GM12878 (cell line): ENCODE measurements at regions not wholly inside any gene's neighbourhood (a gene's known extent, or its start where the extent isn't known, plus 50 kb on each side); places are given as distances from the start of the nearest gene placed in this dataset.

Source experiments
- CUX1 ChIP-seq: IDR thresholded peaks from 2 replicates; pipeline ENCODE4 v1.6.1; 2012; ENCODE audit warnings: improper control_type of control experiment, low read depth, low read length; ENCODE audit not compliant: insufficient replicate concordance
- HSF1 ChIP-seq: fragments of 150-350 bp; IDR thresholded peaks from 2 replicates; pipeline ENCODE4 v1.6.1; 2014; ENCODE audit warnings: mild to moderate bottlenecking, low read depth, low read length
- MYB ChIP-seq: fragments of 150-350 bp; IDR thresholded peaks from 2 replicates; pipeline ENCODE4 v1.6.1; 2014; ENCODE audit warnings: mild to moderate bottlenecking, low read depth, low read length, borderline replicate concordance
- STAT3 ChIP-seq: IDR thresholded peaks from 2 replicates; pipeline ENCODE4 v1.6.1; 2011; ENCODE audit warnings: low read depth, low read length, improper control_type of control experiment
- TF ChIP-seq, protein P1 (sequence below): fragments of 450-650 bp; IDR thresholded peaks from 2 replicates; pipeline ENCODE4 v1.6.1; 2017; ENCODE audit warnings: mild to moderate bottlenecking
- TF ChIP-seq, protein P2 (sequence below), 3 experiments: IDR thresholded peaks in 2 of 3; conservative IDR thresholded peaks in 1 of 3; 2 replicates each; pipeline ENCODE4 v1.5.1; 2011; ENCODE audit warnings: low read depth in 3 of 3, low read length in 3 of 3, mild to moderate bottlenecking in 3 of 3, control low read depth in 2 of 3, moderate library complexity in 2 of 3, inconsistent platforms in 1 of 3, mixed read lengths in 1 of 3; ENCODE audit not compliant: control insufficient read depth in 2 of 3, insufficient read depth in 1 of 3; ENCODE audit errors: extremely low read depth in 1 of 3

DNA sequence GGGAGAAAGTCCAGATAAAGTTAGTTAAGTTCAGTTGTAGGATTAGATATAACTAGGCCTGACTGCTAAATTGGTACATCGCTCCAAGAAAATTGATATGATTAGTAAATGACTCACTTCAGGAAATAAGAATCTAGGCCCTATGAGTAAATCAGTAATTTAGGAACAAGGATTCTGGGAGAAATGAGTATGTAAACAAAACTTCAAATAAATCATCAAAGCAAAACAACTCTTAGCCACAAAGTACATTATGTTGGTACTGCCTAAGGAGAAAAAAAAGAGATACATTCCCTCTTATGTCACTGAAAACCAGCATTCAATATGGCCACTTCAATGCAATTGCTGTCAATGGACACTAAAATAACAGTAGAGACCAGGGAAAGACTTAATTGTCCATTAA lies 529.1 kb downstream of the ZNF804A start (continued):
- TF ChIP-seq CUX1, result no peak
- TF ChIP-seq, protein P1, sequence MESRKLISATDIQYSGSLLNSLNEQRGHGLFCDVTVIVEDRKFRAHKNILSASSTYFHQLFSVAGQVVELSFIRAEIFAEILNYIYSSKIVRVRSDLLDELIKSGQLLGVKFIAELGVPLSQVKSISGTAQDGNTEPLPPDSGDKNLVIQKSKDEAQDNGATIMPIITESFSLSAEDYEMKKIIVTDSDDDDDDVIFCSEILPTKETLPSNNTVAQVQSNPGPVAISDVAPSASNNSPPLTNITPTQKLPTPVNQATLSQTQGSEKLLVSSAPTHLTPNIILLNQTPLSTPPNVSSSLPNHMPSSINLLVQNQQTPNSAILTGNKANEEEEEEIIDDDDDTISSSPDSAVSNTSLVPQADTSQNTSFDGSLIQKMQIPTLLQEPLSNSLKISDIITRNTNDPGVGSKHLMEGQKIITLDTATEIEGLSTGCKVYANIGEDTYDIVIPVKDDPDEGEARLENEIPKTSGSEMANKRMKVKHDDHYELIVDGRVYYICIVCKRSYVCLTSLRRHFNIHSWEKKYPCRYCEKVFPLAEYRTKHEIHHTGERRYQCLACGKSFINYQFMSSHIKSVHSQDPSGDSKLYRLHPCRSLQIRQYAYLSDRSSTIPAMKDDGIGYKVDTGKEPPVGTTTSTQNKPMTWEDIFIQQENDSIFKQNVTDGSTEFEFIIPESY, result no peak
- TF ChIP-seq MYB, result no peak
- TF ChIP-seq, protein P2, sequence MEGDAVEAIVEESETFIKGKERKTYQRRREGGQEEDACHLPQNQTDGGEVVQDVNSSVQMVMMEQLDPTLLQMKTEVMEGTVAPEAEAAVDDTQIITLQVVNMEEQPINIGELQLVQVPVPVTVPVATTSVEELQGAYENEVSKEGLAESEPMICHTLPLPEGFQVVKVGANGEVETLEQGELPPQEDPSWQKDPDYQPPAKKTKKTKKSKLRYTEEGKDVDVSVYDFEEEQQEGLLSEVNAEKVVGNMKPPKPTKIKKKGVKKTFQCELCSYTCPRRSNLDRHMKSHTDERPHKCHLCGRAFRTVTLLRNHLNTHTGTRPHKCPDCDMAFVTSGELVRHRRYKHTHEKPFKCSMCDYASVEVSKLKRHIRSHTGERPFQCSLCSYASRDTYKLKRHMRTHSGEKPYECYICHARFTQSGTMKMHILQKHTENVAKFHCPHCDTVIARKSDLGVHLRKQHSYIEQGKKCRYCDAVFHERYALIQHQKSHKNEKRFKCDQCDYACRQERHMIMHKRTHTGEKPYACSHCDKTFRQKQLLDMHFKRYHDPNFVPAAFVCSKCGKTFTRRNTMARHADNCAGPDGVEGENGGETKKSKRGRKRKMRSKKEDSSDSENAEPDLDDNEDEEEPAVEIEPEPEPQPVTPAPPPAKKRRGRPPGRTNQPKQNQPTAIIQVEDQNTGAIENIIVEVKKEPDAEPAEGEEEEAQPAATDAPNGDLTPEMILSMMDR (IDR thresholded peaks at IDR 0.05 in 2 of 3, conservative IDR thresholded peaks at IDR 0.05 in 1 of 3; ENCODE audit: control insufficient read depth in 2 of 3, extremely low read depth in 1 of 3, insufficient read depth in 1 of 3, low read depth in 3 of 3, low read length in 3 of 3), result no peak
- no peak for TF ChIP-seq STAT3
- TF ChIP-seq HSF1, result no peak
